GM12873 (cell line): ENCODE measurements at regions not wholly inside any gene's neighbourhood (a gene's known extent, or its start where the extent isn't known, plus 50 kb on each side); places are given as distances from the start of the nearest gene placed in this dataset.

ENCODE experiments used
- TF ChIP-seq, protein P1 (sequence below): IDR thresholded peaks from 2 replicates; pipeline ENCODE4 v1.5.1; 2012; ENCODE audit warnings: low read depth, mild to moderate bottlenecking, moderate library complexity, low read length, control low read depth; ENCODE audit not compliant: insufficient read depth; ENCODE audit errors: missing control alignments

DNA sequence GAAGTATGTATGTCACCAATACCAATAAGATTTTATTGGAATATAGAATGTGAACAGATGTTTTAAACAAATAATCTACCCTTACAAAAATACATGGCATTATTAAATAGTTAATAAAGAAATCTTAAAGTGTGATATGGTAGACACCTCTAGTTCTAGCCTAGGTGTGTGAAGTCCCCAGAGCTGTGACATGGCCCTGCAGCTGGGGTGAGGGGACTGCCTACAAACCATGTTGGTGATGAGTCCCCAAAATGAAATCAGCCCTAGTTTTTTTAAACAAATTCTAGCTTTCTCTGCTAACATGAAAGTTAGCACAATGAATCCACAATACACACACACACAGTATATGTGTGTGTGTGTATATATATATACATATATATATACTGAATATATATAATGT is 195.1 kb upstream of the RPS23 start:
- TF ChIP-seq, protein P1, sequence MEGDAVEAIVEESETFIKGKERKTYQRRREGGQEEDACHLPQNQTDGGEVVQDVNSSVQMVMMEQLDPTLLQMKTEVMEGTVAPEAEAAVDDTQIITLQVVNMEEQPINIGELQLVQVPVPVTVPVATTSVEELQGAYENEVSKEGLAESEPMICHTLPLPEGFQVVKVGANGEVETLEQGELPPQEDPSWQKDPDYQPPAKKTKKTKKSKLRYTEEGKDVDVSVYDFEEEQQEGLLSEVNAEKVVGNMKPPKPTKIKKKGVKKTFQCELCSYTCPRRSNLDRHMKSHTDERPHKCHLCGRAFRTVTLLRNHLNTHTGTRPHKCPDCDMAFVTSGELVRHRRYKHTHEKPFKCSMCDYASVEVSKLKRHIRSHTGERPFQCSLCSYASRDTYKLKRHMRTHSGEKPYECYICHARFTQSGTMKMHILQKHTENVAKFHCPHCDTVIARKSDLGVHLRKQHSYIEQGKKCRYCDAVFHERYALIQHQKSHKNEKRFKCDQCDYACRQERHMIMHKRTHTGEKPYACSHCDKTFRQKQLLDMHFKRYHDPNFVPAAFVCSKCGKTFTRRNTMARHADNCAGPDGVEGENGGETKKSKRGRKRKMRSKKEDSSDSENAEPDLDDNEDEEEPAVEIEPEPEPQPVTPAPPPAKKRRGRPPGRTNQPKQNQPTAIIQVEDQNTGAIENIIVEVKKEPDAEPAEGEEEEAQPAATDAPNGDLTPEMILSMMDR: no peak

DNA sequence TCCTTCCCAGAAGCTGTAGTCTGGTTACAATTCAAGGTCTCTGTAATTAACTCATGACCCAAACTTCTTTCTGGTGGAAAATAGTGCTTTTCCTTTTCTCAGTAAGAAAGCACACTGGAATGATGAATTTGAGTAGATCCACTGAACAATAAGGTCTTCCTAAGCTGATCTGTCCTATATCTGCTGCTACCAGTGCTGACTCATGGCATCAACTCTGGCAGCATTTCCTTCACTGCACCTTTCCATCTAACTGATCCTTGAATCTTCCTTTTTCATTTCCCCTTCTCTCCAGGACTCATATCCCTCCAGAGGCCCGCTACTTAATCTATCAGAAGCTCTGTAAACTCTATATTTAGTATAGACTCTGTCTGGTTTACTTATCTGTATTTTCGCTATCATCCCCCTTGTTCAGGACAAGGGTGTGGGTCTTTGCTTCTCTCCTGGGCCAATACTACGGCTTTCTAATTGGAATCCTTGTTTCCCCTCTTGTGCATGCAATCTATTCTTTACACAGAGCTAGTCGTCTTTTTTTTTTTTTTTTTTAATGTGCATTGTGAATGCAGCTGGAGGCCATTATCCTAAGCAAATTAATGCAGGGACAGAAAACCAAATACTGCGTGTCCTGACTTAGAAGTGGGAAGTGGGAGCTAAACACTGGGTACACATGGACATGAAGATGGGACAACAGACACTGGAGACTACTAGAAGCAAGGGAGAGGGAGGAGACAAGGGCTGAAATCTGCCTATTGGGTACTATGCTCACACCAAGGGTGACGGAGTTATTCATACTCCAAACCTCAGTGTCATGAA is 192.2 kb upstream of the RPS23 start:
- TF ChIP-seq, protein P1: no peak

DNA sequence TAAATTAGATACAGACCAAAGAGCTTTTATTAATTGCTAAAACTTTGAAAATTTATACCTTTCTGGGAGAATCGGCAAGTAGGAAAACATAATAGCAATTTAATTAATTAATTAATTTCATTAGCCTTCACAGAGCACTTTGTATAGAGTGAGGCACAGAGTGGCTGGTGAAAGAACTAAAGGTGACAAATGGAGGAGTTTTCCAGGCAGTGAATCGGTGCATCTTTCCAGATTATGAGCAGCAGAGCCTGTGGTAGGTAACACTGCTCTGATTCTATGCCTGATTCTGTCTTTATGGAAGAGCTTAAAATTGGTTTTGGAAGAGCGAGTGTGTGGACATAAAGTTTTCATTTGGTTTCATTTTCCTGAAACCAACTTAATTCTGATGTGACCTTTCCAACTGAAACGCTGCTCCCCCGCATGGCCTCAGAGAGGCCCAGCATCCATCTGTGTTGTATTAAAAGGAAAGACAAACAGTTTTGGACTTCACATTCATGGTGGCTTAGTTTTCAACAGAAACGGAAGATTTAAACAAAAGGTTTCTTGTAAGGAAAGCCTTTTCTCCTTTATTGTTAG is 188.9 kb upstream of the RPS23 start:
- TF ChIP-seq, protein P1: no peak

DNA sequence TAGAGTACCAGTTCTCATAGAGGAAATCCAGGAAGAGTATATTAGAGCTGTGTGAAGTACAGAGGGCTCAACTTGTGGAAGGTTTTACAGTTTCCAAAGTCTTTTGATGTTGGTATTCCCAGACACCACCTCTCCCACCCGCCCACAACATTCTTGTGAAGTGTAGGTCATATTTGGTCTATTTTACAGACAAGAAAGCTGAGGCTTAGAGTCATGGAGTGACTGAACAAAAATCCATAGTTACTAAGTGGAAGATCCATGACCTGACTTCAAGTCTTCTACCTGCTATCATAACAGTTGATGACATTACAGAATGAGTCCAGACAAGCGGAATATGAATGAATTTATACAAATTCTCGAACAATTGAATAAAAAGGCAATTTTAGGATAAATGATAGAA is 187.1 kb upstream of the RPS23 start:
- TF ChIP-seq, protein P1: no peak

DNA sequence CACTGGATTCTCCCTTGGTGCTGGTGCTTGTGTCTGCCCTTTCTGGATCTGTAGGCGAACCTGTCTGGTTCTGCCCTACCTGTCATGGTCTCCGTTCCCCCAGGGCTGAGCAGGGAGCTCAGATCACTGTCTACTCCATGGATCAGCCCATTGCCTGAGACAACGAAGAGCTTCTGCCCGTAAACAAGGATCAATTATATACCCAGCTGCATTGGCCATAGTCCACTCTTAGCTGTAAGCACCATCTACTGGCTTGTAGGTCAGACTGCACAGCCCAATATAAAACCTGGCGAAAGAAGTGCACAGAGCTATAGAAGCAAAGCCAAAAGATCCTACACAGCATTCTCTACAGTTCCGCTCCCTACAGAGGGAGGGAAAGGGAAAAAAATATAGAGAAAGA is 181.5 kb upstream of the RPS23 start:
- TF ChIP-seq, protein P1: no peak

DNA sequence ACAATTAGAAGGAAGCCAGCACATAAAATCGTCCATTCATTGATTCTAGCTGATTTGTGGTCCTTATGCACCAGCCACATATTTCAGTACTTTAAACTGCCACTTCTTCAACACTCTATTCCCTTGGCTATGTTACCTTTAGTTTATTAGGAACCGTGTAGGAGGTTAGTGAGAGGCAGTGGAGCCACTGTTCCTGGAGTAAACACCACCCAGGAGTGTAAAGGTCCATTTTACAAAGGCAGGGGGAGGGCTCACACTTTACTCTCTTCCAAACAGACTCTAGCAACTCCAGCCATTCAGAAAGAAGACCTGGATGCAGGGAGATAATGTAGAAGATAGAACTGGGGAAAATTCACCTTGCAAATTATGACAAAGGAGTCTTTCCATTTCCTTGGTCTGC is 170.2 kb upstream of the RPS23 start:
- TF ChIP-seq, protein P1: no peak

DNA sequence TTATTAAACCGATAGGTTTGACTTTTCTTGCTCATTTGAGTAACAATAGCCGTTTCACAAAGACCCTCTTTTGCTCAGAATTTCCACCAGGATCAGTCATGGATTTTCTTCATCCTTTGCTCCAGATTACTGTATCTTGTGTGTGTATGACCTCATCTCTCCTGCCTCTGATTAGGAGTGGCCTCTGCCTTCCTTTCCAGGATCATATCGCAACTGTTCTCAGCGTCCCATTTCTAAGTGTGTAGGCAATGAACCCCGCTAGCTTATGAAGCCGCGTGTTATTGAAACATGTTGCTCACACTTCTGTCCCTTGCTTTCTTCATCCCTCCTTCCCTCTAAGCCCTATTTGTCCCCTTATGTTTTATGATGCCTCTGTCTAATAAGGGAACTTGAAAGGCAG is 169.8 kb upstream of the RPS23 start:
- TF ChIP-seq, protein P1: no peak
